ENCODE measurements at regions not wholly inside any gene's neighbourhood (a gene's known extent, or its start where the extent isn't known, plus 50 kb on each side); places are given as distances from the start of the nearest gene placed in this dataset.
"Not testable (repeated sequence)": the region's sequence is repeated elsewhere in the genome, so short reads cannot be mapped to it uniquely, and the experiment has no call there.

GRCh38 chr6:27773542-27774263 is 138.5 kb downstream of the OR2B2 start:
- not testable (repeated sequence) for DNase-seq (ENCODE audit: low spot score)

GRCh38 chr6:27772261-27773001 is 139.8 kb downstream of the OR2B2 start:
- DNase-seq (ENCODE audit: low spot score) = peak; percentile 86

GRCh38 chr6:27771235-27771634 is 141.0 kb downstream of the OR2B2 start:
- no peak for DNase-seq (ENCODE audit: low spot score)

GRCh38 chr6:27770724-27771123 is 141.5 kb downstream of the OR2B2 start:
- no peak for DNase-seq (ENCODE audit: low spot score)

GRCh38 chr6:27768556-27768955 is 143.6 kb downstream of the OR2B2 start:
- no peak for DNase-seq (ENCODE audit: low spot score)

GRCh38 chr6:27767851-27768250 is 144.3 kb downstream of the OR2B2 start:
- no peak for DNase-seq (ENCODE audit: low spot score)

GRCh38 chr6:27766405-27766804 is 145.8 kb downstream of the OR2B2 start:
- no peak for DNase-seq (ENCODE audit: low spot score)

GRCh38 chr6:27765028-27765590 is 147.1 kb downstream of the OR2B2 start:
- no peak for DNase-seq (ENCODE audit: low spot score)

- no peak for DNase-seq (ENCODE audit: low spot score)
These were observed 150.8 kb downstream of the OR2B2 start for GRCh38 chr6:27761391-27761790.

- peak; percentile 14 for DNase-seq (ENCODE audit: low spot score)
These were observed 151.7 kb downstream of the OR2B2 start for GRCh38 chr6:27760464-27760863.

GRCh38 chr6:27759930-27760329 is 152.3 kb downstream of the OR2B2 start:
- DNase-seq (ENCODE audit: low spot score) = no peak

GRCh38 chr6:27758491-27758890 is 153.7 kb downstream of the OR2B2 start:
- no peak for DNase-seq (ENCODE audit: low spot score)

GRCh38 chr6:27757307-27757706 is 154.9 kb downstream of the OR2B2 start:
- DNase-seq (ENCODE audit: low spot score) = peak; percentile 43

- no peak for DNase-seq (ENCODE audit: low spot score)
These were observed 156.4 kb downstream of the OR2B2 start for GRCh38 chr6:27755768-27756167.

GRCh38 chr6:27754408-27754782 is 157.8 kb downstream of the OR2B2 start:
- no peak for DNase-seq (ENCODE audit: low spot score)

- DNase-seq (ENCODE audit: low spot score) = peak; percentile 73
These were observed 158.4 kb downstream of the OR2B2 start for GRCh38 chr6:27753668-27754407.

- peak; percentile 84 for DNase-seq (ENCODE audit: low spot score)
These were observed 159.9 kb downstream of the OR2B2 start for GRCh38 chr6:27752038-27752885.

- no peak for DNase-seq (ENCODE audit: low spot score)
These were observed 163.5 kb downstream of the OR2B2 start for GRCh38 chr6:27748661-27749060.

- no peak for DNase-seq (ENCODE audit: low spot score)
These were observed 164.6 kb downstream of the OR2B2 start for GRCh38 chr6:27747637-27748036.

GRCh38 chr6:27746860-27747259 is 165.3 kb downstream of the OR2B2 start:
- not testable (repeated sequence) for DNase-seq (ENCODE audit: low spot score)

- DNase-seq (ENCODE audit: low spot score) = no peak
These were observed 168.4 kb downstream of the OR2B2 start for GRCh38 chr6:27743787-27744186.

Measured in CD4-positive, alpha-beta T cell treated with Interleukin-15 for 4 hours (primary cell).